ENCODE measurements at regions not wholly inside any gene's neighbourhood (a gene's known extent, or its start where the extent isn't known, plus 50 kb on each side); places are given as distances from the start of the nearest gene placed in this dataset.
"Not testable (repeated sequence)": the region's sequence is repeated elsewhere in the genome, so short reads cannot be mapped to it uniquely, and the experiment has no call there.

- DNase-seq, result no peak
These were observed 326.5 kb downstream of the SATB2 start for GRCh38 chr2:199131136-199131655.

DNA sequence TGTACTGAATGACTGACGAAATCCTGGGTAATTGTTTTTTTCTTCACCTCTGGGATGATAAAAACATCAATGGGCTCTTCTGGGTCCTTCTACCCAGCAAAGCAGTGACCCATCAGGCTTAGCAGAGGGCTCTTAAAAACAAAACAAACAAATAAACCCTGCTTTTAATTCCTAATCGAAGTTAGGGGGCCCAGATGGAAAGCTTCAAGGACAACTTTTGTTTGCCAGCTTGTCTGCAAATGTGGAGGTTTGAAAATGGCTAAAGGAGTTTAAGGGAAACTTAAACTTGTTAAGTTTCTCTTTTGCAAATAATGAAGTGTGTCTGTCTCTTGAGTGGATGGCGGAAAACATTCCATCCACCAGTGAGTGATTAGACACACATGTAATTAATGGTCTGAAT, 327.2 kb downstream of the SATB2 start:
- DNase-seq, result no peak

DNA sequence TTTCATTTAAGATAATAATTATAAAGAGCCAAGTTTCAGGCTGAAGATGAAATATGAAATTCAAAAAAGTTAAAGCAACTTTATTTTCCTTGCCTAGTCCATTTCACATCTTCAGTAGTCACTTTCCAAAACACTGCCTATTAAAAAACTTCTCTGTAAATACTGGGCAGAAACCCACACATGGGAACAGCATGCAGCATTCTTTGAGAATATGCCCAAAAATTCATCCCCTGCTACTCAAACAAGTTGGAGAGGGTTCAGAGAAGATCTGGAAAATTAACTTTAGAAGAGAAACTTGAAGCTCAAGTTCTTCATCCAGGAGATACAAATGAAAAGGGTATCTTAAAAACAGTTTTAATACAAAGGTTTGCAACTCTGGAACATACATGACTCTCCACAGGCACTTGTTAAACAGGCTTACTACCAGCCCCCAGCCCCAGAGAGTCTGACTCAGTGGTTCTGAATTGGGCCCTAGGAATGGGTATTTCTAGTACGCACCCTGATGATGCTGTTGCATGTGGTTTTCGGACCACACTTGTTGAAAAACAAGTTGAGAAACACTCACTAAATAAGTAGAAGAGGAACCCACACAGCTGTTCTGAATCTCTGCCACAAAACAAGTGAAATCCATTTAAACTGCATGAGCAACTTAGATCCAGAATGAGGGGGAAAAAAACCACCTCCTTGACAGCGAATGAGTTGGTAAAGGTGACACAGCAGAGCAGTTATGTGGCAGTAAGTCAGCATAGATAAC, 329.1 kb downstream of the SATB2 start:
- DNase-seq, result no peak

GRCh38 chr2:199119796-199120195, 337.9 kb downstream of the SATB2 start:
- DNase-seq, result no peak

DNA sequence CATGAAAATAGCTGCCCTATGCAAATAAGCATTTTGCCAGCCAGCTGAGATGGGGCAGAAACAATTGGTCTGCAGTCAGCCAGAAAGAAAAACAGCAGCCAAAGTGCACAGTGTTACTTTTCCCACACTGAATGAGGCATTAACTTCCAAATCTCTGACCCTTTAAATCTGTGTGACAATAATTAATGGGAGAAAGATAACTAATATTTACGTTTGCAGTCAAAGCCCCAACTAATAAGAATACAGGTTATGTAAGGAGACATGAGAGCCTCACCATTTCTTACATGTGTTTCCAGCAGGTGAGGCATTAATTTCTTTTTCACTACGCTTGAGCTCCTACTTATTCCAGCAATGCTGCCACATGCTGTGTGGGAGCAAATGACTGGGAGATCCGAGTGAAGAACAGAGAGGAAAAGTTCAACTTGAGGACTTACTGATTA, 339.0 kb downstream of the SATB2 start:
- no peak for DNase-seq

GRCh38 chr2:199115169-199115568, 342.6 kb downstream of the SATB2 start:
- DNase-seq, result no peak

DNA sequence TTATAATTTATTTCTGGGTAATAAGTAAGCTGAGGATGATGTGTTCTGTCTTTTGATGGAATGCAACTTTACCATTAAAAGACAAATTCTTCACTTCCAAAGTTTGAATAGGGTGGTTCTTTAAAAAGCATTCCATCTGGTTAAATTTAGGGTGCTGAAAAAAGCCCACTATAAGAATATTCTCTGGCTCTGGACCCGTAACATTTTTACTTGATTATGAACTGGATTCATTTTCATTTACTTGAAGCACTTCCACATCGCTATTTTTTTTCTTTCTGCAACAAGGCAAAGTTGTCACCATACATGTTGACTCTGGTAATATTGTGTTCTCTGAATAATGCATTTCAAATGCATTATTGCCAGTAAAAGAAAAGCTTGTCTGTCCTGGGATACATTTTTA, 344.6 kb downstream of the SATB2 start:
- no peak for DNase-seq

DNA sequence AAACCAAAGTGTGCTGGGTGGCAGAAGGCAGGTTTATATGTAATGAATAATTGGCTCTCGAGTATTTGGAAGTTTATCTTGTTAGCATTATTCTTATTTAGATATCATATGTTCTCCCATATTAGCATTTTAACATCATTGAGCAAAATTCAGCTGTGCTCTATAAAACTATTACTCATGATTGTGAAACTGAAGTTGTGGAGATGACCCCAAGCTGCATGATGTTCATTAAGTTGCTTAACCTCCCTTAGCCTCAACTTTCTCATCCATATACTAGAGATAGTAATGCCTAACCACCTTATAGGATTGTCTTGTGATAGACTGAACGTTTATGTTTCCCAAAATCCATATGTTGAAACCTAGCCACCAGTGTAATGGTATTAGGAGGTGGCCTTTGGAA, 346.3 kb downstream of the SATB2 start:
- no peak for DNase-seq

- DNase-seq, result no peak
These were observed 349.7 kb downstream of the SATB2 start for GRCh38 chr2:199108056-199108455.

DNA sequence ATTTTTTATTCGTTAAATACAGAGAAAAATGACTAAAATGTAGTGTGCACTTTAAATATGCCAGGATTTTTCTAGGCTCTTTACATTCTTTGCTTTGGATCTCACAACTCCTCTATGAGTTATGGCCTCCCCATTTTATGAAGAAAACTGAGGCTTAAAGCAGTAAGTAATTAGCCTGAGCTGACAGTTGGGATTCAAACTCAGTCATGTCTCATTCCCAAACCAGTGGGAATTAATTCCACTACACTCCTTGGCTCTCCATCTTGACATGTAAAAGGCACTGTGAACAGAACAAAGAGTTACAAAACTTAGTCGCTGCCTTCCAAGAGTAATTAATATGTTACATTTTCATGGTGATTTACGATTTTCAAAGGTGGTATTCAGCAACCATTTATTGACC, 351.9 kb downstream of the SATB2 start:
- no peak for DNase-seq

- DNase-seq, result no peak
These were observed 356.3 kb downstream of the SATB2 start for GRCh38 chr2:199101487-199101886.

DNA sequence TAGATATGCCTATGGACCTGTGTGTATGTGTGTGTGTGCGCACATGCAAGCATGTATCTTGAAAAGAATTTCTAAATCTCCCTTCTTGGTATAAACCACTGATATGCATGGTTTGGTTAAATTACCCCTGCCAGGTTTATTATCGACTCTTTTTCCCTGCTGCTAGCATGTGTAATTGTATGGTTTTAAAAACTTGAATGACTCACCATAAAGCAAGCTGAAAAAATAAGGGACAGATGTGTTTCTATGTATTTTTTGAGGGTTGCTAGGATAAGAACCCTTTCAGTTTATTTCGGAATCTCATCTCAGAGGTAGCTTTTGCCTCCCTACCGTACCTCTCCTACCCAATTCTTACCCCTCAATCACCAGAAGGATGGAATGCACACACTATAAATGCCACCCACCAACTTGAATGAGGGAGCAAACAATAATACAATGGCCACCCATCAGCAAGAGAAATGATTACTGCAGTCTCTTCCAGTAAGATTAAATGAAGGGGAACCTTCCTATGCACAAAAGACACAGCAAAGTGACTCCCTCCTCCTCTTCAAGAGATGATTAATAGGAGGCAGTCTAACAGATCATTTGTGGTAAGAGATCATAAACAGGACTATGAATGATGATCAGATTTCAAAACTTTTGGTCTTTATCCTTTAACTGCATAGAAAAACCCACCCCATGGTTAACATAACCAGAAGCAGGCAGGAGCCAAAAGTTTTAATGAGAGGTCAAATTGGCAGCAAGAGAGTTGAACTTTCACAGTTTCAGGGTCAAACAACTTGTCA, 357.2 kb downstream of the SATB2 start:
- DNase-seq, result no peak

GRCh38 chr2:199092419-199092818, 365.3 kb downstream of the SATB2 start:
- DNase-seq, result no peak

DNA sequence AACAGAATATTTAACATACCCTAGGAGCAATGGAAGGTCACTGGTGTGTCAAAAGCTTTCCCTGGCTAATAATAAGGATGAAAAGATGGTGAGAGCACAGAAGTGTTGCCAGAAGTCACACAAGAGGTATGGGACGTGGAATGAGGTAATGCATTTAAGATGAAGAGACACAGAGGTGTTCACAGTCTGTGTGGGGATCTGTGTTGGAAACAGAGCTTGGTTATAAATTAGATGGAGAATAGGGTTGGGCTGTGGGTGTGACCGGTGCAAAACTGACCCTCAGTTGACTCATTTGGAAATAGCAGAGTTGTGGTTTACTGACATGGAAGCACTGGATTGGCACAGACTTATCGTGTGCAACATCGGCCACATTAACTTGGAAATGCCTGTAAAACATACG, 372.5 kb downstream of the SATB2 start:
- no peak for DNase-seq

DNA sequence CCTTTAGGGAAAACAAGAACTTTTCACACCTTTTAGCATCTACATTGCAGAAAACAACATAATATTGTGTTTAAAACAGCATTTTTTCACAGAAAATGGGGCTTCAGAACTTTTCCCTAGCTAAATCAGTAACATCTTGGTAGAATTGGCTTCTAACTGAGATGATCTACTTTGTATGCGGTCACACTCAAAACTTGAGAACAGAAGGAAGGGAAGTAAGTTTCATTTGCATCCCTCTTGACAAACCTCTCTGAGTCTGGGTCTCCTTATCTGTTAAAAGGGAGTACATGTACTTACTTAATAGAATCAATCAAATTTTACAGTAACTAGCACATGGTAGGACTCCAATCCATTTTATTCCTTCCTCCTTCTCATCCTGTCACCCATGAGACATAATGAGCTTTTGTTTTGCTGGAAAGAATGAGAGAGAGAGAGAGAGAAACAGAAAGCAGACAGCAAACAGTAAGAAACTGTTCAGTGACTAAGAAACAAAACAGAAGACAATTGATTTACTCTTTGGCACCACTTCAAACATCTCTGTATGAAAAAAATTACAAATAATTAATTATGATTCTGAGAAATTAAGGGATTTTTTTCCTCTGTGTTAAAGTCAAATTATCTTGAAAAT, 387.3 kb downstream of the SATB2 start:
- DNase-seq, result no peak

DNA sequence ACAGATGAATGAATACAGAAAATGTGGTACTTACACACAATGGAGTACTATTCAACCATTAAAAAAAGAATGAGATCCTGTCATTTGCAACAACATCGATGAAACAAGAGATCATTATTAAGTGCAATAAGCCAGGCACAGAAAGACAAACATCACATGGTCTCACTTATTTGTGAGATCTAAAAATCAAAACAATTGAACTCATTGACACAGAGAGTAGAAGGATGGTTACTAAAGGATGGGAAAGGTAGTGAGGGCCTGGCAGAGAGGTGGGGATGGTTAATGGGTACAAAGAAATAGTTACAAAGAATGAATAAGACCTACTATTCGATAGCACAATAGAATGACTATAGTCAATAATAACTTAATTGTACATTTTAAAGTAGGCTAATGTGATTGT, 393.5 kb downstream of the SATB2 start:
- no peak for DNase-seq

- DNase-seq, result no peak
These were observed 399.8 kb downstream of the SATB2 start for GRCh38 chr2:199057936-199058335.

DNA sequence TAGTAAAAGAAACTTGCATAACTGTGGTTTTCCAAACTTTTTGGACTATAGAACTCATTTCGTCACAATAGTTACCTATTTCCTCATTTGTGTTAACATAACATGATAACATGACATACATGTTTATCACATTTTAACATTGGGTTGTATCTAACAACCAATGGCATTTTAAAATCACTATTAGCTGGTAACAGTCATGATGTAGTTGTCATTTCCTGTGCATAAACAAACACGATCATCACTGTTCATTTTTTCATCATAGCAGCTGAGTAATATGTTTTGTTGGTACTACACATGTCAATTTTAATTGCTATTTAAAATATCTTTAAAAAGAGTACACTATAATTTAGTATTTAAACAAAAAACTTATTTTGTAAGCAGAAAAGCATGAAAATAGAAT, 402.4 kb downstream of the SATB2 start:
- no peak for DNase-seq

- DNase-seq, result no peak
These were observed 414.9 kb downstream of the SATB2 start for GRCh38 chr2:199042660-199043379.

- no peak for DNase-seq
These were observed 417.2 kb downstream of the SATB2 start for GRCh38 chr2:199040522-199040921.

DNA sequence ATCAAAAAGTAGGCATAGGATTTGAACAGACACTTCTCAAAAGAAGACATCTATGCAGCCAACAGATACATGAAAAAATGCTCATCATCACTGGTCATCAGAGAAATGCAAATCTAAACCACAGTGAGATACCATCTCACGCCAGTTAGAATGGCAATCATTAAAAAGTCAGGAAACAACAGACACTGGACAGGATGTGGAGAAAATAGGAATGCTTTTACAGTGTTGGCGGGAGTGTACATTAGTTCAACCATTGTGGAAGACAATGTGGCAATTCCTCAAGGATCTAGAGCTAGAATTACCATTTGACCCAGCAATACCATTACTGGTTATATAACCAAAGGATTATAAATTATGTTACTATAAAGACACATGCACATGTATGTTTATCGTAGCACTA, 424.0 kb downstream of the SATB2 start:
- not testable (repeated sequence) for DNase-seq

GRCh38 chr2:199025146-199025545, 432.6 kb downstream of the SATB2 start:
- no peak for DNase-seq

DNA sequence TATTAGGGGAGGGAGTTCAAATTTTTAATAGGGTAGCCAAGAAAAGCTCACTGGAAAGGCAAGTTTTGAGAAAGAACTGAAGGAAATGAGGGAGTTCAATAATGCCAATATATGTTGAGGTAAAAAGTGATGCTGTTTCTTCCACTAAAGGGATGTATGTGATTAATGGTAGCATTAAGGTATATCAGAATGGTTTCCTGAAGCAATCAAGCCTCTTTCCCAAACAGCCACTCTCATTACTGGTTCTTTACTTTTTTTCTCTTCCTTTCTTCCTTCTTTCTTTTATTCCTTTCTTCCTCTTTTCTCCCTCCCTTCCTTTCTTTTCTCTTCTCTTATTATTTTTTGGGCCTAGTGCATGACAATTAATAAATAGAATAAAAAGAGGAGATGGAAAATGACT, 433.5 kb downstream of the SATB2 start:
- no peak for DNase-seq

All from CD4-positive, alpha-beta T cell treated with Interferon alpha-2 for 1 hour (primary cell).